ENCODE measurements at regions not wholly inside any gene's neighbourhood (a gene's known extent, or its start where the extent isn't known, plus 50 kb on each side); places are given as distances from the start of the nearest gene placed in this dataset.

- Mint-ChIP-seq H3K4me1 (ENCODE audit: low read depth) (no peaks in the 10 kb centered on the region), H3K9me3 (ENCODE audit: low read depth) (peaks cover 3% of the 10 kb centered on the region), H3K27me3 (no peaks in the 10 kb centered on the region), H3K27ac (no peak overlapping the region), H3K36me3 (ENCODE audit: insufficient read depth) (no peaks in the 10 kb centered on the region), H3K4me3 (ENCODE audit: low read depth) (no peak overlapping the region)
- TF ChIP-seq, protein P1, sequence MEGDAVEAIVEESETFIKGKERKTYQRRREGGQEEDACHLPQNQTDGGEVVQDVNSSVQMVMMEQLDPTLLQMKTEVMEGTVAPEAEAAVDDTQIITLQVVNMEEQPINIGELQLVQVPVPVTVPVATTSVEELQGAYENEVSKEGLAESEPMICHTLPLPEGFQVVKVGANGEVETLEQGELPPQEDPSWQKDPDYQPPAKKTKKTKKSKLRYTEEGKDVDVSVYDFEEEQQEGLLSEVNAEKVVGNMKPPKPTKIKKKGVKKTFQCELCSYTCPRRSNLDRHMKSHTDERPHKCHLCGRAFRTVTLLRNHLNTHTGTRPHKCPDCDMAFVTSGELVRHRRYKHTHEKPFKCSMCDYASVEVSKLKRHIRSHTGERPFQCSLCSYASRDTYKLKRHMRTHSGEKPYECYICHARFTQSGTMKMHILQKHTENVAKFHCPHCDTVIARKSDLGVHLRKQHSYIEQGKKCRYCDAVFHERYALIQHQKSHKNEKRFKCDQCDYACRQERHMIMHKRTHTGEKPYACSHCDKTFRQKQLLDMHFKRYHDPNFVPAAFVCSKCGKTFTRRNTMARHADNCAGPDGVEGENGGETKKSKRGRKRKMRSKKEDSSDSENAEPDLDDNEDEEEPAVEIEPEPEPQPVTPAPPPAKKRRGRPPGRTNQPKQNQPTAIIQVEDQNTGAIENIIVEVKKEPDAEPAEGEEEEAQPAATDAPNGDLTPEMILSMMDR (IDR thresholded peaks at IDR 0.05; ENCODE audit: unreplicated experiment) = no peak
- no peak for DNase-seq (ENCODE audit: low spot score, unreplicated experiment)
These were observed 779.0 kb upstream of the ADGRL4 start for GRCh38 chr1:79785561-79785960.

DNA sequence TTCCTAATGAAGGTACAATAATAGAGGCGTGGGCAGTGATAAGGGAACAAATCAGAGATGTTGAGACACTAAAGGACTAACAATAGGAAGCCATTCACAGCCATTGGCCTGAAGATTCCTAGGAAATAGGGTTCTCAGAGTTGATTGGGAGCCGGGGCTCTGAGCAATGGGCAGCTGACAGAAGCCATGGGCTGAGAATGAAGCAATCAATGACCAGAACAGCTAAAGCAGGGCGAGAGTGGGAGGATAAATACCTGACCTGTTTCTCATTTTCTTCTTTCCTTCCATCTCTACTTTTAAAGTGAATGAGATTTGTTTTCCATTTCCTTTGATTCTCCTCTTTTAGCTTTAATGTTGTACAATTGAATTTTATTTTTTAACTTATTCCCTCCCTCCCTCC is 774.7 kb upstream of the ADGRL4 start:
- H3K27me3 Mint-ChIP-seq = no peaks in the 10 kb centered on the region
- no peaks in the 10 kb centered on the region for H3K9me3 Mint-ChIP-seq (ENCODE audit: low read depth)
- no peak overlapping the region for H3K4me3 Mint-ChIP-seq (ENCODE audit: low read depth)
- H3K36me3 Mint-ChIP-seq (ENCODE audit: insufficient read depth) = no peaks in the 10 kb centered on the region
- H3K4me1 Mint-ChIP-seq (ENCODE audit: low read depth) = no peaks in the 10 kb centered on the region
- TF ChIP-seq, protein P1 (IDR thresholded peaks at IDR 0.05; ENCODE audit: unreplicated experiment) = no peak
- no peak for DNase-seq (ENCODE audit: low spot score, unreplicated experiment)
- no peak overlapping the region for H3K27ac Mint-ChIP-seq

DNA sequence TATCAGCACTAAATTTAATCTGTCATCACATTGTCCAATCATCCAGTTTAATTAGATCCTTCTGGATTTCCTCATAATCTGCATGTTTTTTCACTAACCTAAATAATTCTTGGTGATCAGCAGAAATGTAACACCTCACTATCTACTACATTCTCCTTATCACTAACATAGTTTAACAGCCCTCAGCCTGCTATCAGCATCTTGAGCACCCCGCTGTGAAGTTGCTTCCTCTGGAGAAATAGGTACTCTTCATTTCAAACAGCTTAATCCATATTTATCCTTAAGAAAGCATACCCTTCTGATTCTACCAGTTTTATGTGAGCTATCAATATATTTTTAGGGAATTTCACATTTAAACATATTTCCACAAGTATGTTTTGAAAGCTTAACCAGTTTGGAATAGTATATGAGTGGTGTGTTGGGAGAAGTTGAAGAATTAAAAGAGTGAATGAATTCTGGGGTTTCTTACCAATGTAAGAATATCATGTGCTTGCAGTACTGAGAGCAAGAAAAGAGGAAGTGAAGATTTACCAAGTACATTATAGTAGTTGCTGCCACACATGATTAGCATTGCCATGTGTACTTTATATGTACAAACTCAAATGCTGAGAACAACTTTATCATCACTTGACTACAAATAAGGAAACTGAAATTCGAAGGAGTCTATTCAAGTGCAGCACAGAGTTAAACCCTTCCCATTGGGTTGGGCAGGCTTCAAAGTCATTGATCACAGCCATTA is 771.1 kb upstream of the ADGRL4 start:
- H3K9me3 Mint-ChIP-seq (ENCODE audit: low read depth) = no peaks in the 10 kb centered on the region
- H3K4me3 Mint-ChIP-seq (ENCODE audit: low read depth) = no peak overlapping the region
- no peak overlapping the region for H3K27ac Mint-ChIP-seq
- no peak for DNase-seq (ENCODE audit: low spot score, unreplicated experiment)
- TF ChIP-seq, protein P1 (IDR thresholded peaks at IDR 0.05; ENCODE audit: unreplicated experiment) = no peak
- no peaks in the 10 kb centered on the region for H3K36me3 Mint-ChIP-seq (ENCODE audit: insufficient read depth)
- H3K27me3 Mint-ChIP-seq = no peaks in the 10 kb centered on the region
- H3K4me1 Mint-ChIP-seq (ENCODE audit: low read depth) = no peaks in the 10 kb centered on the region

DNA sequence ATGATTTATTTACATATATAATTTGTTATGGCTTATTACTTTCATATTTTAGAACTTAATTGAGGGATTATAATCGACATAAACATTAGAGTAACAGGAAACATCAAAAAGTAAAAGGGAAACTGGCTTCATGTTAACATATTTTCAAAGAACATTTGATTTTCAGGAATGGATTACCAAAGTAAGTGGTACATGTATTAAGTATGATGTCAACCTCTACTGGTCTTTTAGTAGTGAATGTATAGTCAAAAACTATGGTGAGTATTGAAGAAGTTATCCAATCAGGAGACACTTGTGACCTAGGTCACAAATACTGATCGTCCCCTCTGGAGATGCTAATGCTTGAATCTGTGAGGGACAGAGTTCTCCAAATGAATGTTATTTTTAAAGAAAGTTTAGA is 768.9 kb upstream of the ADGRL4 start:
- Mint-ChIP-seq H3K27me3 (no peaks in the 10 kb centered on the region), H3K27ac (no peak overlapping the region), H3K4me1 (ENCODE audit: low read depth) (no peaks in the 10 kb centered on the region), H3K9me3 (ENCODE audit: low read depth) (no peaks in the 10 kb centered on the region), H3K36me3 (ENCODE audit: insufficient read depth) (no peaks in the 10 kb centered on the region), H3K4me3 (ENCODE audit: low read depth) (no peak overlapping the region)
- TF ChIP-seq, protein P1 (IDR thresholded peaks at IDR 0.05; ENCODE audit: unreplicated experiment) = no peak
- DNase-seq (ENCODE audit: low spot score, unreplicated experiment) = no peak

DNA sequence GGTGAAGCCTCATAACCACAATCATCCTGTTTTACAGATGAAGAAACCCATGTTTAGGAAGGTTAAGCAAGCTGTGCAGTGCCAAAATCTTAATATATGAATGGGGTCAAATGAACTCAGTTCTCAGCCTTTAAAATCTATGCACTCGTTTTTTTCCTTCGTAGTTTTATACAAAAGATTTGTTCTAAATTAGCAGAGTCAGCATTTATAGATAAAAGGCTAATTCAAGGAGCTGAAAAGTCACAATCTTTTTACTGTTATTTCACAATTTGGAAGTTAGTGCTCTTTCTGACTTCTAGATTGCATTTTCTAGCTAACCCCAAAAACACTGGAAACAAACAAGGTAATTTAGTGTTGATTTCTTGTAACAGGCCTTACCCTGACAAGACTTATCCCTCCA is 766.9 kb upstream of the ADGRL4 start:
- H3K4me1 Mint-ChIP-seq (ENCODE audit: low read depth) = no peaks in the 10 kb centered on the region

More for the DNA sequence above, 766.9 kb upstream of the ADGRL4 start:
- H3K27ac Mint-ChIP-seq = no peak overlapping the region
- H3K9me3 Mint-ChIP-seq (ENCODE audit: low read depth) = no peaks in the 10 kb centered on the region
- TF ChIP-seq, protein P1 (IDR thresholded peaks at IDR 0.05; ENCODE audit: unreplicated experiment) = no peak
- no peaks in the 10 kb centered on the region for H3K36me3 Mint-ChIP-seq (ENCODE audit: insufficient read depth)
- no peak overlapping the region for H3K4me3 Mint-ChIP-seq (ENCODE audit: low read depth)
- no peak for DNase-seq (ENCODE audit: low spot score, unreplicated experiment)
- H3K27me3 Mint-ChIP-seq = no peaks in the 10 kb centered on the region
